ENCODE measurements at regions not wholly inside any gene's neighbourhood (a gene's known extent, or its start where the extent isn't known, plus 50 kb on each side); places are given as distances from the start of the nearest gene placed in this dataset.

DNA sequence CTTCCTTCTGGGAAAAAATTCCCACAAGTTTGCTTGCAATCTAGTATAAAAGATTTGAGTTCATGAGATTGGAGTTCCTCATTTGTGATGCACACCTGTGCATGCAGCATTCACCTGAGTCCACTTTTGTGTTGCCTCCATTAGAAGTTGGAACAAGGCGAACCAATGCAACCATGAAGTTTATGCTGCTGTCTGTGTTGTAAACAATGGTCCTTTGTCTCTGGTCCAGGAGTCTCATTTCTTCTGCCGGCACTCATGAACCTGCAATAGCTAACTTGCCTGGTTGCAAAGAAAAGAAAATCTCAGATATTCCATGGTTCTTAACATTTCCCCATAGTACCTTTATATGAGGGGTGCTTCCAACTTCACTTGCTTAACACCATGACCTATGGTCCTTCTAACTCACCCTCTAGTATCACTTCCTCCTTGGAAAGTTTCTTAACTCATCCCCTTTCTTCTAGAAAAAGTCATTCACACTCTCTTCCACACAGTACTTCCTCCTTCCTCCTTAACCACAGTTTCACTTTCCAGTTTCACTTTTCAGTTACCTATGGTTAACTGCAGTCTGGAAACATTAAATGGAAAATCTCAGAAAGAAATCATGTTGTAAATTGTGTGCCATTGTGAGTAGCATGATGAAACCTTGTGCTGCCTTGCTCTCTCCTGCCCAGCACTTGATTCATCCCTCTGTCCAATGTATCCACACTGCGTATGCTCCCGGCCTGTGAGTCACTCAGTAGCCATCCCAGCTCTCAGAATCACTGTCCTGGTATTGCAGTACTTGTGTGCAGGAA, 128.8 kb upstream of the TRIB2 start:
- DNase-seq (ENCODE audit: low spot score) = no peak

DNA sequence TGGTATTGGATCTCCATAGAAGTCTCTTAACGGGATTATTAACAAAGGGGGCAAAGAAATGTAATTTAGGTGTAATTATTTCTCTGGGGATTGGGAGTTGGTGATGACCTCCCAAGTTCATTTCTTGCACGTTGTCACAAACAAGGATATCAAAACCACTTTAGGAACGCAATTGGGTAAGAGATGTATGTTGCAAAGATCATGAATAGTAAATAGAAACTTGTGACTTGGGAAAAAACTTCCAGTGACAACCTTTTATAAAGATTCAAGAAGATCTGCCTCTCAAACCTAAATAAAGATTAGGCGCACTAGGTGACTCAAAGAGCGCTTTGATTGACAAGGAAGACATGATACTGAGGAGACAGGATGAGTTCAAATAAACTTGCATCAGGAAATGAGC, 127.8 kb upstream of the TRIB2 start:
- DNase-seq (ENCODE audit: low spot score) = no peak

DNA sequence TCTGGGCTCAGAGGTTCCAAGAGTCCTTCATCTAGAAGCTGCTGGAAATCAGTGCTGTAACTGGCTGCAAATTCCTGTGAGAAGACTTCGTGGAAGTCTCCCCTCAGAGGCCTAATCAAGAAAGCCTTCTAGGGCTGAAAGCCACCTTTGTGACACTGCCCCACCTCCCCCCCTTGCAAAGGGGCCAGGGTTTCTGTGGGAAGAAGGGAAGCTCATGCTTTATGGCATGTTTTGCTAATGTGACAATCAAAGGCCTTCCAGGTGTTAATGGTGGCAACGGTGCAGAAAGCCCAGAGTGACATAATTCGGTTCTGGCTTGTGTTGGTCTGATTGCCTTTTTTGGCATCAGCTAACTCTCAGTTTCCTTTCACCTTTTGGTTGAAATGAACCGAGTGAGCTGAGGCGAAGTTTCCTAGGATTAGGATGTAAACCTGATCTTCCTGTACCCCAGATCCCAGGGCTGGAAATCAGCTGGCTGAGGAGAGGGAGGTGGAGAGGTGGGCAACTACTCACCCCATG, 126.9 kb upstream of the TRIB2 start:
- DNase-seq (ENCODE audit: low spot score) = no peak

DNA sequence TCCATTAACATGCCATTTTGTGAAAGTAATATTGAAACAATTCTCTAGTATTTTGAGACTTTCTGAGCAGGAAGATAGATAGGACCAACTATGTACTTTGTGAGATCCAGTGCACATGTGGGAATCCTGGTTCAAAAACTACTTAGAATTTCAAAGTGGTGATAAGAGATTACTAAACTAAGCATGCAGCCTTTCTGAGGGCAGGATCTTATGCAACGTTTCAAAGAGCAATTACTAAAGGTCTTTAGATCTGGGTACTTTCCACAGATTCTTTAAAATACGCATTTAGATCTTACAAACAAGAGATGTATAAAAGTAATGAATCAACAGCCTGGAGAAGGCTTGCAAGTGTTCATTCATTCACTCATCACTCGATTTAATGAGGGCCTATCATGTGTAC, 124.4 kb upstream of the TRIB2 start:
- no peak for DNase-seq (ENCODE audit: low spot score)

DNA sequence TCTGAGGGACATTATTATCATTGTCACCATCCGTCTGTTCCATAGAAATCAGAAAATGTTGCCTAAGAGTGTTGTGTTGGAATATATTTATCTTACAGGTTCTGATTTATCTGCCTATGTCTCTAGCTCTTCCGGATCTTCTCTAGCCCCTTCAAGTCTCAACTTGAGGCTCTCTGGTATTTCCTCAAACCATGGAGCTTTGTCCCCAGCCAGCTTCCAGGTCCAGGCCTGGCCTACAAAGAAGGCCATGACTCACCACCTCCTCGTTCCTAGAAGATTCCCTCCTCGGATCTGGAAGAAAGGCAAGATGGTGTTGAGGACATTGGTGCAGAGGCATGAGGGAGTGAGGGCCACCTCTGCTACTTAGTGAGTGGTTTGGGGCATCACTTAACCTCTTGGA, 122.1 kb upstream of the TRIB2 start:
- DNase-seq (ENCODE audit: low spot score) = no peak

DNA sequence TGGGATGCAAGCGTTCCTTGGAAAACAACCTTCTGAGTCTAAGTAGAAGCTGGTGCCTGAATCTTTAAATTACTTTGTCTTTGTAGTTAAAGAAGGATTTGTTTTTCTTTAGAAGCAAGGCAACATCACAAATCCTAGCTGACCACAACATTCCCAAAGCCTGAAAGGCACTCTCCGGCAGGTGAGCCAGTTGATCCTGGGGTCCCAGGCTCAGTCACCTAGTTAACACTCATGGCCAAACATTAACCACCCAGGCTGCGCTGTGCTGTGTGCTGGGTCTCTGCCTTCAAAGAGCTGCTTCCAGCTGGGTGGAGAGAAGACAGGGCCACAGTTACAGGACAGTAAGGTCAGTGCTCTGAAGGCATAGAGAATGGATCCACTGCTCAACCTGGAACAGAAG, 120.0 kb upstream of the TRIB2 start:
- DNase-seq (ENCODE audit: low spot score) = no peak

DNA sequence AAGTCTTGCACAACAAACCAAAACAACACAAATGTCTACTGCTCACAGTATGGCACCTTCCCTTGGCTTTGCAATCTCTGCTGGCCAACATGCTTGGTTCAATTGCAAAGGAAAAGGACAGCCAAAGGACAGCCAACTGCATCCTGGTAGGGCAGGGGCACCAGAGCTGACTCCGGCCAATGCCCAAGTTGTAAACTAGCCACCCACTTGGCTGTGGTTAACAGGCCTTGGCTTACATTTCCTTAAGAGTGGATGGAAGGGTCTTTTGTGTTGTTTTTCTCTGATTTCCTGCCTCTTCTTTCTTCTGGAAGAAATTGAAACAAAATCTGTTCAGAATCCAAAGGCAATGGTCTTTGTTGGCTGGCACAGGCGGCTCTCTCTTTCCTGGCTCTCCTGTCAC, 119.1 kb upstream of the TRIB2 start:
- DNase-seq (ENCODE audit: low spot score) = no peak

DNA sequence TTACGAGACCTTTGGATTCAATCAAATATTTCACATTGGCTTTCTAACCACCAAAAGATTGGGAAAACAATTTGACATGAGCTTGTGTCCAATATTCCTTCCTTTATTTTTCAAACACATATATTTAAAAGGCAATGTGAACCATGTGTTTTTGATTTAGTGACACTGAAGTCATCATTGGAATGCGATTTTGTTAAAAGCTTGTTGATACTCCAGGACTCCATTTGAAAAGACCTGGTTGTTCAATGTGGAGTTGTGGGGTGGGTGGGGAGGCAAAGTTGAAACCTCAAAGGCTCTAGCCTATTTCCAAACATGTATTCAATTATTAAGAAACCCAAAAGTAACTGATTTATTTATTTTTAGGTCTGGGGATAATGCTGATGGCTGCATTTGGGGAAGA, 114.1 kb upstream of the TRIB2 start:
- DNase-seq (ENCODE audit: low spot score) = no peak

DNA sequence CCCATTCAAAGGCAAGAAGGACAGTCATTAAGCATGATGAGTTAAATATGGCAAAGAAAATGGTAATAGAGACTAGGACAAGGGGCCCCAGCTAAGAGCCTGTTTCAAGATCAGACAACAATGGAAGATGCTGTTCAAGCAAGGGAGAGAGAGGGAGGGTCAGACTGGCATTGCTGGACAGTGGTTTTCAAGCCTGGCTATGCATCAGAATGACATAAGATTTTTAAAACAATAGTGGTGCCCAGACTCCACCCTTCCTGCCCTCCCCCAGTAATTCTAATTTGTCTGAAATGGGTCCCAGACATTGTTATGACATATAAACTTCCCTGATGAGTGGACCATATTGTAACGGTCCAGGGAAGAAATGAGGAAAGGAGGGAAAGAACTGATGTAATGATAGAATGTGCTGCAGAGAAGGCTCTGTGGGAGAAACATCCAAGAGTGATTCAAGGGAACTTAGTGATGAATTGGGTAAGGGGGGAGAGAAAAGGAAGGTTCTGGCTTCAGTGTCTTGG, 112.9 kb upstream of the TRIB2 start:
- DNase-seq (ENCODE audit: low spot score) = no peak

DNA sequence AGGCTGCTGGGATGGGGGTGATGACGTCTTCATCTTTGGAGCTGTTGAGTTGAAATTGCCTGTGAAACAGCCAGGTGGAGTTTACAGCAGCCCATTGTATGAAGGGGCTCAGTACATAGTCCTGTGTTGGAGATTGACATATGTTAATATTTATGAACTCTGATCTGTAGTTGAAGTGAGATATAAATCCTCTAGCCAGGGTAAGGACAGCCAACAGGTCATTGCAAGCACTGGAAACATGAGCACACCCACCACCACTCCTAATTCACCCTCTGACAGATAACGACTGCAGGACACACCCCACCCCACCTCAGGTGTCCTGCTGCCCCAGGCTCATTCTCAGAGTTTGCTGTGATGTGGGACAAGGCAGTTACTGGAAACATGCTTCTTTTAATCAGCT, 112.4 kb upstream of the TRIB2 start:
- no peak for DNase-seq (ENCODE audit: low spot score)

DNA sequence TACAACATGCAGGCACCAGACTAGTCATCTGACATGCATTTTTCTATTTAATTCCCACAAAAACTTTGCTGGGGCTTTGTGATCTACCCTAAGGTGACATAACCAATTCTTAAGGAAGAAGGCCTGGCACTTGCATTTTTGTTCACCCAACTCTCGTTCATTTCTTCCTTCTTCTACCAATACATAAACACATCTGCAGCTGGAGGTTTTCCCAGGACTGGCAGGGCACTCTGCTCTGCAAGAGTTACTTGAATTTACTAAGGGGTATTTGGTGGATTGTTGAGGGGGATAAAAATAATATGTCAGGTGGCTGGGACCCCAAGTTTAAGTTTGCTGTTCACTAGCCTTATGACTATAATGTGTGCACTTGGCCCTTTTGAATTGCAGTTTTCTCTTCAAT, 111.4 kb upstream of the TRIB2 start:
- DNase-seq (ENCODE audit: low spot score) = no peak

DNA sequence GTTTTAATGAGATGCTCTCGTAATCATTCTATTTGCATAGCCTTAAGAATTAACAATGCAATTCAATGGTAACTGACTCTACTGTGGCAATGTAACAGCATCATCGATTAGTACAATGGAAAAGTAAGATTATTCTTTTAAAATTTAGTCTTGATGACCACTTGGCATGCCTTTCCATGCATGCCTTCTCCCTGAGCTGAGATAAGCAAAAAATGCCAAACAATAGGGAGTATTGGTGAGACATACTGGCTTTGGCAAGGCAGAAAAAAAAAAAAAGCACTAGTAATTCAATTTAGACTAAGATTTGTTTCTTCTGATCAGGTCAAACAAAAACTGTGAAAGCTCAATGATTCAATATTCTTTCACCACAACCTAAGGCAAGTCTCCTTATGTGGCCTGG, 110.8 kb upstream of the TRIB2 start:
- no peak for DNase-seq (ENCODE audit: low spot score)

DNA sequence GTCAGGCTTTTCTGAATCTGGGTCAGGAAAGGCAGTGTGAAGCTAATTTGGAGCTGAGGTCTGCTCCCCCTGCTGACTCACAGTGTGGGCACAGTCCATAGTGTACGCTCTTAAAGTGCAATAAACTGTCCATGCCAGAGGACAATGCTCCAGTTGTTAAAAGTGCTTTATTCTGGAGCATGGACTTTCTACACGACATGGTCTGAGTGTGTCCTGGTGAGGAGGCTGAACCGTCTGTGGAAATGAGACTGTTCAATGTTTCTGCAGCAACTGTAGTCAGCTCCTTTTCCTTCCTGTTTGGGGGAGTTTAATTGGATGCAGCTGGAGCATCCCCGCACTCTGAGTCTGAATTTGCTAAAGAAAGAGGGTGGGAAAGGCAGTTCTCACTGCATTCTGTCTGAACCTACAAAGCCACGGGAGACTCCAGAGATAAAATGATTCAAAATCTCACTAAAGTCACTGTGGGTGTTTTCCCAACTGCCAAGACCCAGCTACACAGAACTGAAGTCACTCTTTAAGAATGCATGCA, 110.2 kb upstream of the TRIB2 start:
- DNase-seq (ENCODE audit: low spot score) = no peak

DNA sequence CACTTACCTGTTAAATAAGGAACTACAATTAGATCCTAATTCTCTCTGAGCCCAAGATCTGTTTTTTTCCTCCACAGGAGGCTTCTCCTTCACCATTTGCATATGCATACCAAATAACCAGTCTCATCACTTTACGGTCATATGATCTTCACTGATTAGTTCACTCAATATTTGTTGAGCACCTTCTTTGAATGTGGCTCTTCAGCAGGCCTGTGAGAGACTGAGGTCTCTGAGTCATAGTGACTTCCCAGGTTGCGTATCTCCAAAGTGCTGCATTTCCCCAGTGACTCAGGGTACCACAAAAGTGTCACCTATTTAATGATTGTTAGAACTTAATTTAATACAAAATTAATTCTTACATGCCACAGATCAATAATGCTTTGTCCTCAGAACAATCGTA, 108.8 kb upstream of the TRIB2 start:
- DNase-seq (ENCODE audit: low spot score) = no peak

DNA sequence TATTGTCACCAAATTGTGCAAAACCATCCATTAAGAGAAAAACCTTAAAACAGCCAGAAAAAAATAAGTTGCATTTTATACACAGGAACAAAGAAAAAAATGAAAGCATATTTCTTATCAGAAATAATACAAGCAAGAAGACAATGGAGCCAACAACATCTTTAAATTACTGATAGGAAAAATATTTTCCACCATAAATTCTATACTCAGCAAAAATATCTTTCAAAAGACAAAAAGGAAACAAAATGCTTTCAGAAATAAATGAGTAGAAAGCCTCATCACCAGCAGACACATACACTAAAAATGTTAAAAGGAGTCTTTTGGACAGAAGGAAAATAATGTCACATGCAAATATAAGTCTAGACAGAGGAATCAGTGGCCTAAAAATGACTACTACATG, 106.4 kb upstream of the TRIB2 start:
- DNase-seq (ENCODE audit: low spot score) = no peak

DNA sequence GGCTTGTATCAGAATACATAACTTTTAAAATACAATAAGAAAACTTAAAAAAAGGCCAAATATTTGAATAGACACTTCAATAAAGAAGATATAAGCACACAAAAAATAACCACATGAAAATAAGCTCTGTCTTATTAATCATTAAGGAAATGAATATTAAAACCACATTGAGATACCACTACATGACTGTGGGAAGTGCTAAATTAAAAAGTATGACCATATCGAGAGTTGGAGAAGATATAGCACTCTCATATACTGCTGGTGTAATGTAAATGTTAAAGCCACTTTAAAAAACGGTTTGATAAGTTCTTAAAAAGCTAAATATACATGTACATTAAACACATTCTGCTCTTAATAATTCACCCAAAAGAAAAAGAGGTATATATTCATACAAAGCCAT, 104.6 kb upstream of the TRIB2 start:
- DNase-seq (ENCODE audit: low spot score) = no peak

DNA sequence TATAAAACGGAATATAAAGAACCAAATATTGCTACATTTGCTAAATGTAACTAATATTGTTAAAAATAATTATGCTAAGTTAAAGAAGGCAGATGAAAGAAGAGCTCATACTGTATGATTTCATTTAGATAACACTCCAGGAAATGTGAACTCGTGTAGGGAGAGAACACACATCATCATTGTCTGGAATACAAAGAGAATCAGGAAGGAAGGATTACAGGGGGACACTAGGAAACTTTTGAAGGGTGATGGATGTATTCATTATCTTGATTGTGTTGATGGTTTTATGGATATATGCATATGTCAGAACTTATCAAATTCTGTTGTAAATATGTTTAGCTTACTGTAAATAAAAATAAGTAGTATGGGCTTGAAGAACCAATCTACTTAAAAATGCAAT, 104.1 kb upstream of the TRIB2 start:
- DNase-seq (ENCODE audit: low spot score) = no peak

DNA sequence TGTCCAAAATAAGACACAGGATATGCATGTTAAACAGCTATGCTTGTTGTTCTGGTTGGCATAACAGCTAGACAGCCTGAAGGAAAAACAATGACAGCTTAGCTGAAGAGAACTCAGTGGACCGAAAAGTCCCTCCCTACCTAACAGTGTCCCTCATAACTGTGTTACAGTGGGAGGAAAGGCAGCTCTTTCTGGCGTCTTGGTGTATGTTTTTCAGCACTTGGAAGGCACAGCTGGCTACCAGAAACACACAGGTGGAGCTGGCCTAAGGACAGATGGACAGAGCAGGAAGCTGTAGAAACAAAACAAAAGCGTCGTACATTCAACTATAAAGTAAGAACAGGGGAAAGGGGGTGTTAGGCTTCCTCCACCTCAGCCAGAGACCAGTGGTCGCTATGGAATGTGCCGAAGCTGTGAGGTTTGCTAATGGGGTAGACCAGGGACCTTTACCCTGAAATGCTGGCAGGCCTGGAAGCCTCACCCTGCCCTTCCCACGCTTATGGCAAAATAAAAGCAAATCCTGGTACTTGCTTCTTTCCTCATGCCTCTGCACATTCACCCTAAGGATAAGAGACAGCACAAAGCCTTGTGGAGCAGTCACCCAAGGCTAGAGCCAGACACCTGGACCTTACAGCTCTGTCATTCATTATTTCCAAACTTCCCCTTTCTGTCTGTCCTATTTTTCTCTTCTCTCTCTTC, 103.5 kb upstream of the TRIB2 start:
- no peak for DNase-seq (ENCODE audit: low spot score)

DNA sequence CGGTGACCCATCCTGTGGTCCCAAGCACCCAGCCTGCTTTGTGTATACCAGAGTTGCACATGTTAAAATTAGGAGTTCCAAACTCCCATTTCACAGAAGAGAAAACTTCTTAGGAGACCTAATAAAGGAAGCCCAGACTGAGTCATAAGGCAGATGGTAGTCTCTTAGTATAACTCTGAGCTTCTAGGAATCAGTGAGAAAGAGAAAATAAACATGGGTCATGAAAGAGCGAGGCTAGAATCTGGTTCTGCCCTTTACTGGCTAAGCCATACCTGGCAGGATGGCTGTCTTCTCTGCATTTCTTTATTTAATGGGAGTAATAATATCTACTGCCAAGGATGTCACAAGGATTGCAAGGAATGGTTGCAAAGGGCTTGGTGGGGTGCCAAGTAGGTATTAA, 101.2 kb upstream of the TRIB2 start:
- no peak for DNase-seq (ENCODE audit: low spot score)

DNA sequence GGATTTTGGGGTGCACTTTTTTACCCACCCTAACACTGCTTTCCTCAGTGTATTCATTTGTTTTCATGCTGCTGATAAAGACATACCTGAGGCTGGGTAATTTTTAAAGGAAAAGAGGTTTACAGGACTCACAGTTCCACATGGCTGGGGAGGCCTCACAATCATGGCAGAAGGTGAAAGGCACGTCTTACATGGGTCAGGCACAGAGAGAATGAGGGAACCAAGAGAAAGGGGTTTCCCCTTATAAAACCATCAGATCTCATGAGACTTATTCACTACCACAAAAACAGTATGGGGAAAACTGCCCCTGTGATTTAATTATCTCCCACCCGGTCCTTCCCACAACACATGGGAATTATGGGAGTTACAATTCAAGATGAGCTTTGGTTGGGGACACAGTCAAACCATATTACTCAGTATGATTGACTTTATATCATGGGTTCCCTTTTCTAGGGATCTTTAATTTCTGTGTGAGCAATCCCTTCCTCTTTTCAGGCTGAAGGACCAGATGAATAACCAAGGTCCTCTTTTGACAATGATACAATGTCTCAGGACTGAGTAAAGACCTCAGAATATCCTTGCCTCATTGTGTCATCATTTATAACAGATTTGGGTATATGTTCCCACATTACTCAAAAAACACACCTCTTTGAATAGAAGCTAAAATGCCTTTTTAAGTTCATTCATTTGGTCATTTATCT, 100.1 kb upstream of the TRIB2 start:
- no peak for DNase-seq (ENCODE audit: low spot score)

DNA sequence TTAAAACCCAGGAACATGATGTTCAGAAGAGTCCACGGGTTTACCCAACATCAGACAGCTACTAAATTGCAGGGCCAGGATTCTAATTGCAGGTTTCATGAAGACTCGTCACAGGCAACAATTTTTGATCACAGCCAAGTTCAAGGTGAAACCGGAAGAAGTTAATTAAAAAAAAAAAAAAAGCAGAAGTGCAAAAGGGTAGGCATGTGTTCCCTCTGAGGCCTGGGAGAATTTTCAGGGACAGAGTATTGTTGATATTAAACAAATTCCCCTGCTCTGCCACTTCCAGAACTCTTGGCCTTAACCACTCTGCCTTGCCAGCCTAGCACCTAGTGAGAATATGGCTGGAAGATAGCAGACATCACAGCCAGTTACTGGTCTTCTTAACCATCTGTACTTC, 99.4 kb upstream of the TRIB2 start:
- DNase-seq (ENCODE audit: low spot score) = no peak

DNA sequence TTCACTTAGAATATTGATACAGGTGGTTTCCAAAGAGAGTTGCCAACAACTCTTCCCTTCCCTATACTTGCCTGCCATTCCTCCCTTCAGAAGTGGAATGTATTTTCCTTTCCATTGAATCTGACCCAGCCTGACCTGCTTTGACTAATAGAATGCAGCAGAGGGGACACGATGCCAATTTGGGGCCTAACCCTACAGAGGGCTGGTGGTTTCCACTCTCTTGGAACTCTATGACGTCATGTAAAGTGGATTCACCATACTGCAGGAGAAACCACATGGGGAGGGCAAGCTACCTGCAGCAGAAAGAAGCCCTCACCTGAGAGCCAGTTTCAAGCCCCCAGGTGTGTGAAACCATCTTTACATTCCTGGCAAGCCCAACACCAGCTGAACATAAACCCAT, 98.9 kb upstream of the TRIB2 start:
- no peak for DNase-seq (ENCODE audit: low spot score)

DNA sequence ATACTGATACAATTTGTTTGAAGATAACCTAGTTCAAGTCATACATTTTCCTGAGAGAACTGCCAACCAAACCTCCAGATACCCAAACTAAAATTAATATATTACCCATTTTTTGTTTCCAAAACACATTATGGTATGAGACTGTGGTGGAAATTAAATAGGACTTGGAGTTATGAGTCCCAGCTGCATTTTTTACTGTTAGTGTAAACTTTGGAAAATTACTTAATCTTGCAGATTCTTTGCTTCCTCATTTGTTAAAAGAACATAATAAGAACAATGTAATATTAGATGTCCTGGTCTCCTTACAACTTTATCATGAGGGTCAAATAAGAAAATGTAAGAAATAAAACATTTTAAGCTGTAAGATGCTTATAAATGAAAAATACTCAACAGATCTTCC, 98.2 kb upstream of the TRIB2 start:
- no peak for DNase-seq (ENCODE audit: low spot score)

Data from hematopoietic multipotent progenitor cell treated with erythropoietin and hydrocortisone succinate and interleukin-3 and kit ligand, for 15 days (in vitro differentiated cells).